AG04450 (cell line): ENCODE measurements at regions not wholly inside any gene's neighbourhood (a gene's known extent, or its start where the extent isn't known, plus 50 kb on each side); places are given as distances from the start of the nearest gene placed in this dataset.

Experiments used
- CTCF ChIA-PET: fragments of 300-600, 350-600 bp; formaldehyde crosslinking; extraction: SDS; loops from one replicate; lab custom pipeline; 2022; ENCODE audit warnings: antibody characterized with exemption, inconsistent platforms; lab: Charles Lee
- POLR2A ChIA-PET: fragments of 350-600 bp; formaldehyde crosslinking; extraction: SDS; loops from one replicate; lab custom pipeline; 2021; ENCODE audit warnings: antibody characterized with exemption, inconsistent platforms; lab: Yijun Ruan, JAX
- DNase-seq: peaks from one replicate; pipeline ENCODE4 v3.0.0-alpha.2; 2011; ENCODE audit warnings: low read depth, low spot score
- H3K27ac ChIP-seq: one replicate; pipeline ENCODE4 v1.5.1; 2012; ENCODE audit warnings: low read depth, low read length, control low read depth
- H3K27me3 ChIP-seq: one replicate; pipeline ENCODE4 v1.6.0; 2012; ENCODE audit warnings: low read length; ENCODE audit not compliant: control insufficient read depth, insufficient read depth
- H3K4me3 ChIP-seq: 2 replicates; pipeline ENCODE4 v1.5.1; 2011; ENCODE audit warnings: mild to moderate bottlenecking, low read depth, low read length, control low read depth
- H3K9me3 ChIP-seq: 2 replicates; pipeline ENCODE4 v1.5.1; 2012; ENCODE audit warnings: low read length; ENCODE audit not compliant: control insufficient read depth, insufficient read depth
- TF ChIP-seq, protein P1 (sequence below): IDR thresholded peaks from 2 replicates; pipeline ENCODE4 v1.5.1; 2011; ENCODE audit warnings: low read depth, low read length, control low read depth, inconsistent platforms

DNA sequence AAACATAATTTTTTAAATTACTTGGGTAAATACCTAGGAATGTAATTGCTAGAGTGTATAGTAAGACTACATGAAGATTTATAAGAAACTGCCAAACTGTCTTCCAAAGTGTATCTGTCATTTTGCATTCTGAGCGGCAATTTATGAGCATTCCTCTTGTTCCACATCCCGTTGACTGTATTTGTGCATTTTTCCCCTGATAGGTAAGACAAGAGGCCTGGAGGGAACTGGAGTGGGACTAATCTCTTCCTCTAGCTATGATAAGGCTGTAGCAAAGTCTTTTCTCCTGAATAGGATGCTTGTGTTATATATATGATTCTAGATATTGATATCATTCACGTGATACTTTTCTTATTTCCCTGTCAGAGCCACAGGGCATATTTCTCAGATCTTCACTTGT is 1557.5 kb downstream of the GRIK2 start:
- no peak overlapping the region for H3K27ac ChIP-seq
- TF ChIP-seq, protein P1, sequence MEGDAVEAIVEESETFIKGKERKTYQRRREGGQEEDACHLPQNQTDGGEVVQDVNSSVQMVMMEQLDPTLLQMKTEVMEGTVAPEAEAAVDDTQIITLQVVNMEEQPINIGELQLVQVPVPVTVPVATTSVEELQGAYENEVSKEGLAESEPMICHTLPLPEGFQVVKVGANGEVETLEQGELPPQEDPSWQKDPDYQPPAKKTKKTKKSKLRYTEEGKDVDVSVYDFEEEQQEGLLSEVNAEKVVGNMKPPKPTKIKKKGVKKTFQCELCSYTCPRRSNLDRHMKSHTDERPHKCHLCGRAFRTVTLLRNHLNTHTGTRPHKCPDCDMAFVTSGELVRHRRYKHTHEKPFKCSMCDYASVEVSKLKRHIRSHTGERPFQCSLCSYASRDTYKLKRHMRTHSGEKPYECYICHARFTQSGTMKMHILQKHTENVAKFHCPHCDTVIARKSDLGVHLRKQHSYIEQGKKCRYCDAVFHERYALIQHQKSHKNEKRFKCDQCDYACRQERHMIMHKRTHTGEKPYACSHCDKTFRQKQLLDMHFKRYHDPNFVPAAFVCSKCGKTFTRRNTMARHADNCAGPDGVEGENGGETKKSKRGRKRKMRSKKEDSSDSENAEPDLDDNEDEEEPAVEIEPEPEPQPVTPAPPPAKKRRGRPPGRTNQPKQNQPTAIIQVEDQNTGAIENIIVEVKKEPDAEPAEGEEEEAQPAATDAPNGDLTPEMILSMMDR = no peak
- no peak overlapping the region for H3K4me3 ChIP-seq
- no peaks in the 10 kb centered on the region for H3K9me3 ChIP-seq
- CTCF ChIA-PET = no interaction called here
- POLR2A ChIA-PET = no interaction called here
- no peaks in the 10 kb centered on the region for H3K27me3 ChIP-seq
- DNase-seq = no peak

DNA sequence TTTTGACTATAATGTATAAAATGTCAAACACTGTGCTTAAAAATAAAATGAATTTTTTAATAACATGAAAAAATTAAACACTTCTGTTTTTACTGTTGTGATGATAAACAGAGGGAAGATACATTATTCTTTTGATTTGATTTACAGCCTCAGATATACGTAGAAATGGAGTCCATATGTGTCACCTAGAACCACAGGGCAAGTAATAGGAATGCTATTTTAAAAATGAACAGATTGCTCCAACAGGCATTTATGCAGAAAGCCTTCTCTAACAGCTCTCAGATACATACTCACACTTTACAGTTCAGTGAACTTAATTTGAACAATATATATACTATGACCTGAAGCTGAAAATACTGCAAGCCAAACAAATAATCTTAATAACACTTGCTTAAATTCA is 1551.0 kb downstream of the GRIK2 start:
- ChIA-PET CTCF (no interaction called here), POLR2A (no interaction called here)
- Histone ChIP-seq H3K4me3 (no peak overlapping the region), H3K27me3 (no peaks in the 10 kb centered on the region), H3K27ac (no peak overlapping the region), H3K9me3 (peaks cover 7% of the 10 kb centered on the region; the same call in 1 of the 2 replicates)
- DNase-seq = no peak
- TF ChIP-seq, protein P1 = no peak

DNA sequence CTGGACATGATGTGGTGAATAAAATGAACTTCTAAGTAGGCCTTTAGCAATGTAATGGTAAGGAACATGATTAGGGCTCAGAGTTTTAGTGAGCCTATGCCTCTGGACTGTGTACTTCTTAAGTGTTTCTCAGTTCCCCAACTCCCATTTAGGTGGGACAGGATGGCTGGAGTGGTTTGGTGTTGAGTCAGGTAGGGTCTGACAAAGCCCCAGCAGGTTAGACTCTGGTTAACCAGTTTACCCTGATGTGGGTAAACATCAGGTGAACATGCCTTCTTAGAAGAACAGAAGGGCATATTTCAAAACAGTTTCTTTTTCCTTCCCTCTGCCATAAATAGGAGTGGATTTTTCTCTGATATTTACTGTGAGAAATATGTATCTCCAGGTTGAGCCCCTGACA is 1548.7 kb downstream of the GRIK2 start:
- TF ChIP-seq, protein P1 = no peak
- Histone ChIP-seq H3K4me3 (no peak overlapping the region), H3K27ac (no peak overlapping the region), H3K27me3 (no peaks in the 10 kb centered on the region), H3K9me3 (peaks cover 7% of the 10 kb centered on the region; the same call in 1 of the 2 replicates)
- POLR2A ChIA-PET = no interaction called here
- no peak for DNase-seq
- CTCF ChIA-PET = interaction anchor here (0.6 kb wide), 1 partner anchor 364 kb away, joined by 3 read pairs; no protein-coding TSS in a partner anchor

DNA sequence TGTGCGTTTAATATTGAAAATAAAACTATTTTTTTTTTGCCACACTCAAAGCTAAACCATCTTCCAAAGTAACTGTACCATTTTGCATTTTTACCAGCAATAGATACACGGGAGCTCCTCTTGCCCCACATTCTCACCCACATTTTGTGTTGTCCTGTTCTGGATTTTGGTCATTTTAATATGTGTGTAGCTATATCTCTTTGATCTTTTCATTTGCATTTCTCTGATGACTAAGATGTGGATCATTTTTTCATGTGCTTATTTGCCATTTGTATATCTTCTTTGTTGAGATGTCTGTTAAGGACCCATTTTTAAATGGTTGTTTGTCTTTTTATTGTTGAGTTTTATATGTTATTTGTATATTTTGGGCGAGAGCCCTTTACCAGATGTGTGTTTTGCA is 1543.5 kb downstream of the GRIK2 start:
- no peaks in the 10 kb centered on the region for H3K27me3 ChIP-seq

DNA sequence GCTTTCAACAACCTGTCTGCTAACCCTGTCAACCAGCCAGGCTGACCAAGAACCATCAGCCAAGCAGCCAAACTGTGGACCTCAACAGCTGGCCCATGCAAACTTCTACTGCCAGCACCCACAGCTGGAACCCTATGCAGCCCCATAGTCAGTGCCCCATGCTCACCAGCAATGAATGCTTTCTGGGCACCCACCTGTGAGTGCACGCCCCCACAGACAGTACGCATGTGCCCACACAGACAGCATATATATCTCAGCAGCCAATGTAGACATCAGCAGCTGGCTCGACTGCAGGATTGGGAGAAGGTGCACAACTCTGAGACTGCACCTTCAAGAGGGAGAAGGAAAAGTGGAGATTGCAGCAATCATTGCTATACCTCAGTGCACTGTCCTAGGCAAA is 1534.6 kb downstream of the GRIK2 start:
- Histone ChIP-seq H3K9me3 (peaks cover 4% of the 10 kb centered on the region; the same call in 1 of the 2 replicates), H3K27me3 (no peaks in the 10 kb centered on the region), H3K27ac (no peak overlapping the region), H3K4me3 (no peak overlapping the region)
- CTCF ChIA-PET = no interaction called here
- POLR2A ChIA-PET = no interaction called here
- TF ChIP-seq, protein P1 = no peak
- DNase-seq = no peak

More for the DNA sequence above, 1543.5 kb downstream of the GRIK2 start:
- 0 out of 2 replicates have a peak, but pooled peaks cover 3% of the 10 kb centered on the region for H3K9me3 ChIP-seq
- no peak overlapping the region for H3K27ac ChIP-seq
- DNase-seq = no peak
- ChIA-PET CTCF (no interaction called here), POLR2A (no interaction called here)
- no peak overlapping the region for H3K4me3 ChIP-seq
- TF ChIP-seq, protein P1 = no peak
